HFFc6 (cell line): ENCODE measurements at regions not wholly inside any gene's neighbourhood (a gene's known extent, or its start where the extent isn't known, plus 50 kb on each side); places are given as distances from the start of the nearest gene placed in this dataset.

Experiments used
- DNase-seq: peaks from one replicate; pipeline ENCODE4 v3.0.0-alpha.2; 2018
- H3K27ac Mint-ChIP-seq: 2 replicates; pipeline ENCODE4 v1.8.0; 2020; ENCODE audit warnings: mild to moderate bottlenecking, mixed read lengths
- H3K27me3 Mint-ChIP-seq: 2 replicates; pipeline ENCODE4 v1.8.0; 2021; ENCODE audit warnings: mild to moderate bottlenecking, moderate library complexity, mixed read lengths; ENCODE audit not compliant: insufficient read depth
- H3K36me3 Mint-ChIP-seq: 2 replicates; pipeline ENCODE4 v1.8.0; 2021; ENCODE audit warnings: low read depth, mixed read lengths
- H3K4me1 Mint-ChIP-seq: 2 replicates; pipeline ENCODE4 v1.8.0; 2020; ENCODE audit warnings: low read depth, mixed read lengths
- H3K4me3 Mint-ChIP-seq: 2 replicates; pipeline ENCODE4 v1.8.0; 2020; ENCODE audit warnings: mild to moderate bottlenecking, moderate library complexity, mixed read lengths
- H3K9me3 Mint-ChIP-seq: 2 replicates; pipeline ENCODE4 v1.8.0; 2020; ENCODE audit warnings: mild to moderate bottlenecking, mixed read lengths
- CTCF ChIP-seq: fragments of 200-600 bp; sonication (generic); IDR thresholded peaks from 2 replicates; pipeline ENCODE4 v1.5.0; 2021; ENCODE audit warnings: antibody characterized with exemption, mild to moderate bottlenecking

GRCh38 chr9:106637486-106637885 lies 225.5 kb upstream of the ZNF462 start:
- no peak for DNase-seq
- Mint-ChIP-seq H3K27ac (no peak overlapping the region), H3K36me3 (no peaks in the 10 kb centered on the region), H3K9me3 (peaks cover 1% of the 10 kb centered on the region), H3K4me1 (no peaks in the 10 kb centered on the region), H3K4me3 (no peak overlapping the region), H3K27me3 (no peaks in the 10 kb centered on the region)
- TF ChIP-seq CTCF, result no peak

- no peak for DNase-seq
- H3K27ac Mint-ChIP-seq, result no peak overlapping the region
- TF ChIP-seq CTCF, result no peak
- H3K36me3 Mint-ChIP-seq, result no peaks in the 10 kb centered on the region
- 0 out of 2 replicates have a peak, but pooled peaks cover 1% of the 10 kb centered on the region for H3K27me3 Mint-ChIP-seq
- H3K4me1 Mint-ChIP-seq, result no peaks in the 10 kb centered on the region
- H3K4me3 Mint-ChIP-seq, result no peak overlapping the region
- H3K9me3 Mint-ChIP-seq, result peaks cover 8% of the 10 kb centered on the region
These were observed 222.9 kb upstream of the ZNF462 start for GRCh38 chr9:106639873-106640568.

GRCh38 chr9:106643211-106643930 lies 219.6 kb upstream of the ZNF462 start:
- Mint-ChIP-seq H3K36me3 (no peaks in the 10 kb centered on the region), H3K27ac (no peak overlapping the region), H3K4me1 (no peaks in the 10 kb centered on the region)

GRCh38 chr9:106644661-106645060 lies 218.3 kb upstream of the ZNF462 start:
- no peaks in the 10 kb centered on the region for H3K36me3 Mint-ChIP-seq
- no peak overlapping the region for H3K27ac Mint-ChIP-seq
- H3K4me1 Mint-ChIP-seq, result no peaks in the 10 kb centered on the region
- no peak for DNase-seq
- H3K4me3 Mint-ChIP-seq, result no peak overlapping the region
- no peak for TF ChIP-seq CTCF
- H3K9me3 Mint-ChIP-seq, result peaks cover 8% of the 10 kb centered on the region; the same call in 1 of the 2 replicates
- H3K27me3 Mint-ChIP-seq, result 0 out of 2 replicates have a peak, but pooled peaks cover 1% of the 10 kb centered on the region

More at GRCh38 chr9:106643211-106643930, 219.6 kb upstream of the ZNF462 start:
- DNase-seq, result no peak
- TF ChIP-seq CTCF, result no peak
- Mint-ChIP-seq H3K9me3 (peaks cover 8% of the 10 kb centered on the region; the same call in 1 of the 2 replicates), H3K4me3 (no peak overlapping the region), H3K27me3 (0 out of 2 replicates have a peak, but pooled peaks cover 1% of the 10 kb centered on the region)

- Mint-ChIP-seq H3K27me3 (0 out of 2 replicates have a peak, but pooled peaks cover 1% of the 10 kb centered on the region), H3K4me1 (no peaks in the 10 kb centered on the region), H3K4me3 (no peak overlapping the region), H3K36me3 (no peaks in the 10 kb centered on the region), H3K9me3 (peaks cover 6% of the 10 kb centered on the region), H3K27ac (no peak overlapping the region)
- TF ChIP-seq CTCF, result no peak; the same call in 1 of the 2 replicates
- DNase-seq, result no peak
These were observed 214.2 kb upstream of the ZNF462 start for GRCh38 chr9:106648799-106649198.
